ENCODE measurements at regions not wholly inside any gene's neighbourhood (a gene's known extent, or its start where the extent isn't known, plus 50 kb on each side); places are given as distances from the start of the nearest gene placed in this dataset.

DNA sequence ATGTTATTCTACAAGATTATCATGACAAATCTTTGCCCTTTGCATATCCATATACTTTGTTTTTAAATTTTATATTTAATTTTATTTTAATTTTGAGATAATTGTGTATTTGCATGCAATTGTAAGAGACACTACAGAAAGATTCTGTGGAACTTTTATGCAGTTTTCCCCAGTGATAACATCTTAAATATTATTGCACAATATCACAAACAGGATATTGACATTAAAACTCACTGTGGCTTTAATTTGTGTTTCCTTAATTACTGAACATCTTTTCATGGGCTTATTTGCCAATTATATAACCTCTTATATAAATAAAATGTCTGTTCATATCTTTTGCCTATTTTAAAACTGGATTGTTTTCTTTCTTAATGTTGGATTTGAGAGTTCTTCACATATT lies 95.6 kb downstream of the ASCL1 start:
- no peaks in the 10 kb centered on the region for H3K36me3 ChIP-seq
- H3K27me3 ChIP-seq: no peaks in the 10 kb centered on the region
- H3K27ac ChIP-seq: no peak overlapping the region
- H3K9me3 ChIP-seq: no peaks in the 10 kb centered on the region
- DNase-seq: no peak
- no peak for TF ChIP-seq CTCF (IDR thresholded peaks at IDR 0.05)
- TF ChIP-seq EP300 (IDR thresholded peaks at IDR 0.05): no peak
- no peak for TF ChIP-seq POLR2A (IDR thresholded peaks at IDR 0.05)
- no peak overlapping the region for H3K4me3 ChIP-seq
- H3K4me1 ChIP-seq (ENCODE audit: insufficient read depth): no peaks in the 10 kb centered on the region
- intact Hi-C loops (cut with DNase I): no loop called here

DNA sequence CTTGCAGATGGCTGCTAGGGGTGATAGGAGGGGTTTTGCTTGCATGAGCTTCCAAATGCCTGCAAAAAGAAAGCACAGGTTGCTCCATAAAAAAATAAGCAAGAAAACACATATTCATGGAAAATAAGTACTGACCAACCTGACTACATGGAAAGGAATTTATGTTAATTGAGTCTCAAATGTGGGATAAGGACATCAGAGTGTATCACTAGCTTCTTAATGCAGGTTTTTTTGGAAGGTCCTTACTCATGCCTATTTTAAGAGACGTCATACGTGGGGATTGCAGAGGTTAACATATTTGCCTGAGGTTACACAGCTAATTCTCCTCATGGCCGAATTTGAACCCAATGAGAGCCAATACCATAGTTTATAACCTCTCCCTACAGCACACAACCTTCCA lies 116.2 kb downstream of the ASCL1 start:
- H3K27ac ChIP-seq: no peak overlapping the region
- H3K27me3 ChIP-seq: no peaks in the 10 kb centered on the region
- H3K4me3 ChIP-seq: no peak overlapping the region
- DNase-seq: no peak
- H3K4me1 ChIP-seq (ENCODE audit: insufficient read depth): no peaks in the 10 kb centered on the region
- intact Hi-C loops (cut with DNase I): no loop called here
- WGBS, 3 donors: 46 to 57% (median 49%) methylated on average over 3 of the region's 3 CpGs
- TF ChIP-seq EP300 (IDR thresholded peaks at IDR 0.05) (no peak), CTCF (IDR thresholded peaks at IDR 0.05) (no peak), POLR2A (IDR thresholded peaks at IDR 0.05) (no peak)
- H3K36me3 ChIP-seq: no peaks in the 10 kb centered on the region
- H3K9me3 ChIP-seq: no peaks in the 10 kb centered on the region

DNA sequence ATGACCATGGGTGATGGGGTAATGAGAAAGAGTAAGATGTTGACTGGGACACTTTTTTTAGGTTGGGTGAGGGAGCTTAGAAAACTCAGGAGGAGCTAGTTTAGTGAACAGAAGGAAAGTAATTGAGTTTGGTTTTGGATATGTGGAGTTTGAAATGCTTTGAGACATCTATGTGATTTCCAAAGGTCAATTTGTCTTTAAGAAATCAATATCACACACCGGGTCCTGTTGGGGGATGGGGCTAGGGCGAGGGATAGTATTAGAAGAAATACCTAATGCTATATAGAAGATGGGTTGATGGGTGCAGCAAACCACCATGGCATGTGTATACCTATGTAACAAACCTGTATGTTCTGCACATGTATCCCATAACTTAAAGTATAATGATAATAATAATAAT lies 118.4 kb downstream of the ASCL1 start:
- TF ChIP-seq POLR2A (IDR thresholded peaks at IDR 0.05): no peak
- no peak for TF ChIP-seq CTCF (IDR thresholded peaks at IDR 0.05)
- TF ChIP-seq EP300 (IDR thresholded peaks at IDR 0.05): no peak
- intact Hi-C loops (cut with DNase I): no loop called here

GRCh38 chr12:103077108-103077773 lies 119.8 kb downstream of the ASCL1 start:
- Histone ChIP-seq H3K4me3 (no peak overlapping the region), H3K27me3 (no peaks in the 10 kb centered on the region)

More for the DNA sequence above, 118.4 kb downstream of the ASCL1 start:
- Histone ChIP-seq H3K4me1 (ENCODE audit: insufficient read depth) (no peaks in the 10 kb centered on the region), H3K4me3 (no peak overlapping the region), H3K27ac (no peak overlapping the region), H3K9me3 (no peaks in the 10 kb centered on the region), H3K36me3 (no peaks in the 10 kb centered on the region), H3K27me3 (no peaks in the 10 kb centered on the region)
- 75 to 87% (median 83%) methylated on average over 2 of the region's 2 CpGs for WGBS, 3 donors
- no peak for DNase-seq

More at GRCh38 chr12:103077108-103077773, 119.8 kb downstream of the ASCL1 start:
- intact Hi-C loops (cut with DNase I): no loop called here
- no peaks in the 10 kb centered on the region for H3K9me3 ChIP-seq
- WGBS, 3 donors: 46 to 69% (median 58%) methylated on average over 1 of the region's 1 CpG
- no peak overlapping the region for H3K27ac ChIP-seq
- no peaks in the 10 kb centered on the region for H3K4me1 ChIP-seq (ENCODE audit: insufficient read depth)
- DNase-seq: no peak
- TF ChIP-seq CTCF (IDR thresholded peaks at IDR 0.05) (no peak), POLR2A (IDR thresholded peaks at IDR 0.05) (no peak), EP300 (IDR thresholded peaks at IDR 0.05) (no peak)
- H3K36me3 ChIP-seq: no peaks in the 10 kb centered on the region

Data from ovary (tissue), 7 donors.